ENCODE measurements at regions not wholly inside any gene's neighbourhood (a gene's known extent, or its start where the extent isn't known, plus 50 kb on each side); places are given as distances from the start of the nearest gene placed in this dataset.

- no peak for TF ChIP-seq REST (IDR thresholded peaks at IDR 0.05; ENCODE audit: borderline replicate concordance)
- no peak for TF ChIP-seq REST (CRISPR knock-in tag; IDR thresholded peaks at IDR 0.05; ENCODE audit: low read depth)
- TF ChIP-seq HMBOX1 (IDR thresholded peaks at IDR 0.05) = no peak
- TF ChIP-seq CREB5 (CRISPR knock-in tag; IDR thresholded peaks at IDR 0.05) = no peak
- TF ChIP-seq ZHX1 (conservative IDR thresholded peaks at IDR 0.05; ENCODE audit: low read length) = no peak
- no peak for TF ChIP-seq TEAD1 (CRISPR knock-in tag; IDR thresholded peaks at IDR 0.05)
- TF ChIP-seq ZBED1 (IDR thresholded peaks at IDR 0.05) = no peak
- no peak for TF ChIP-seq DLX4 (CRISPR knock-in tag; IDR thresholded peaks at IDR 0.05)
Measured at GRCh38 chr5:68957591-68957990, 136.2 kb upstream of the SLC30A5 start (continued).

Measured in K562 (cell line).